Stimulated activated CD4-positive, alpha-beta T cell treated with anti-CD3 and anti-CD28 coated beads, Interleukin-1b, Interleukin-23, amount 100 ng/mL, for 1 hour (primary cell): ENCODE measurements at regions not wholly inside any gene's neighbourhood (a gene's known extent, or its start where the extent isn't known, plus 50 kb on each side); places are given as distances from the start of the nearest gene placed in this dataset.
"Not testable (repeated sequence)": the region's sequence is repeated elsewhere in the genome, so short reads cannot be mapped to it uniquely, and the experiment has no call there.

Source experiments
- DNase-seq, 2 donors: peaks; one replicate each; pipeline ENCODE4 v3.0.0-alpha.2; 2020; ENCODE audit warnings: low read depth in 2 of 2

DNA sequence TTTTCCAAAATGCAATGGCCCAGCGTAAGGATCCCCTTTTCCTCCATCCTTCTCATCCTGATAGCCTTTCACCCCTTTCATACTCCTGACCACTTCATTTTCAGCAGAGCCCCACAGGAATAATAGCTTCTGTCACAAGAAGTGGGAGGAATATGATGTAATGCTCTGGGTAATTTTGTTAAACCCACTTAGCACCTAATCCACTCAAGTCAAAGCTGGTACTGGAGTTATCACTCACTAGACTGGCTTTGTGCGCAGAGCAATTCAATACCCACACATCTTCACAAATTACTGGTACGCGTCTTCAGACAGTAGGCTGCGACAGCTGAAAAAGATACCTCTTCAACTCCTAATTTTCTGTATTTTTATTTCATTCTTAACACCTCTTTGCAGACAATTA, 2232.8 kb upstream of the WWC1 start:
- no peak for DNase-seq

DNA sequence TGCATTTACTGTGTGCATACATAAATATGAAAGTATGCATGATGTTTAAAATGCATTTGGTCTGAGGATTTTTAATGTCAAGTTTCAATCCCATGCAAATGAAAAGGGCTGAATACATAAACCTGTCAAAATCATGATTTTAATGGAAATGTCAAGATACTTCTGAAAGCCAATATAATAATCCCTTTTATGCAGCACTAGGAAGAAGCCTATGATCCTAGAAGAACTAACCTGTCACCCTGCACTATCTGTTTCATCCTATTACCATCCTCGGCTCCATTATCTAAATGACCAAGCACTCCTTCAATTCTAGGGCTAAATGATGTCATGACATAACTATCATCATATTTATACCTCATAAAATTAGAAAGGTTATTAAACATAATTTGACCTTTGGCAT, 2229.4 kb upstream of the WWC1 start:
- DNase-seq: no peak

DNA sequence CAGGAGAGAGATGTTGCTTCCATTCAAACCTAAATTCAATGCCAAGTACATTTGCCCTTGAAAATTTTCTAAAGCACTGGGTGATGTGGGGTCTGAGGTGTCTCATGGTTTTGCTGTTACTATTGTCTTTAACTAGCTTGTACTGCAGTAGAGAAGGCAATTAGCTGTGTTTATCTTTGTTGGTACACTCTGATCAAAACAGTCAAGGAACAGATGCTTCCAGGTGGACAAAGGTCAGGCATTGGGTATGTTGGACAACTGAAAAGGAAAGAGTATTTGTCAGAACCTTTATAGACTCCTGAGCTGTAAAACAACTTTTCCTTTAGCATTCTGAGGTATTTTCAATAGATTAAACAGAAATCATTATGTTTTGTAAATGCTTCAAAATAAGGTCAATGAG, 2228.7 kb upstream of the WWC1 start:
- DNase-seq: no peak

DNA sequence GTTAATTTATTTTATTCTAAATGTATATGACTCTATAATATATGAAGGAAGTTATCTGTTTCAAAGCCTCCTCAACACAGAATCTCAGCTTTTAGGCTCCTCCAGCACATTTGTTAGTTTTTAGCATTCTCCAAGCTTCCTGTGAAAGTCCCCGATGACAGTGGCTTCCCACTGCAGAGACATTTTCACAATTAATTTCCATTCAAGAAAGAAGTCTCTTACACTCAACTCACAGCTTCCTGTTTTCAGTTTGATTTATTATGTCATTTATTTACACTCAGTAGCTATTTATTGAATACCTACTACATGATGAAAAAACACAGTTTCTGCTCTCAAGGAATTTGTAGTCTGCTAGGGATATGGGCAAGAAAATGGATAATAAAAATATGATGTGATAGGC, 2228.2 kb upstream of the WWC1 start:
- DNase-seq: no peak

DNA sequence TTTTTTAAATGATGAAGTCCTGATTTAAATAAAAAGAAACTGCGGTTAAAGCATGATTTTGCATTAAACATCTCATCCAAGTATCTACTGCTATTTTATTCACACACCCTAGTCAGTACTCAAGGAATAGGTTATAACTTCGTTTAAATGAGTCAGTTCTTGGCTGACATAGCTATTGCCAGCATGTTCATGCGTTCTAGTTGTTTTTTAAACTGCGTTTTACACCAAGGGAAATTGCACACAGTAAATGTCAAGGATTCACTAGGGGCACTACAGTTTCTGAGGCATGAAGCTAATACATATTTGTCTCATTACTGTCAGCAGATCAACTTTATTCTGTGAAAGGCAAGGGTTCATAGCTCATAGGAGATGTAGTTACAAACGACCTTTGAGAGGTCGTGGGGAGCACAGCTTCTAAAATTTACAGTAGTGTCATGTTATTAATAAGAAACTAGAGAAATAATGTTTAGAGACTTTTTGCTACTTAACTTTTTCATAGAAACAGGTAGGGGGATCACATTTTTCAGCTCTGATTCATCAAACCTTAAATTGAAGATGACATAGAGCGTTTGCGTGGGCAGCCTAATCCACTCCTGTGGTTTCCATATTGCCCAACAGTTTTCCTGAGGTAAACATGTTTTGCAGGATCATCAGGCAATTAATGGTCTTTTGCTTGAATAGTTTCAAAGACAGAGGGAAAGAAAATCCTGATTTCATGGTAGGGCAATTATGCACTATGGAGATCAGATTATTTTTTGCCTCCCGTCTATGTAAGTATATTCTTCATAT, 2222.7 kb upstream of the WWC1 start:
- no peak for DNase-seq

DNA sequence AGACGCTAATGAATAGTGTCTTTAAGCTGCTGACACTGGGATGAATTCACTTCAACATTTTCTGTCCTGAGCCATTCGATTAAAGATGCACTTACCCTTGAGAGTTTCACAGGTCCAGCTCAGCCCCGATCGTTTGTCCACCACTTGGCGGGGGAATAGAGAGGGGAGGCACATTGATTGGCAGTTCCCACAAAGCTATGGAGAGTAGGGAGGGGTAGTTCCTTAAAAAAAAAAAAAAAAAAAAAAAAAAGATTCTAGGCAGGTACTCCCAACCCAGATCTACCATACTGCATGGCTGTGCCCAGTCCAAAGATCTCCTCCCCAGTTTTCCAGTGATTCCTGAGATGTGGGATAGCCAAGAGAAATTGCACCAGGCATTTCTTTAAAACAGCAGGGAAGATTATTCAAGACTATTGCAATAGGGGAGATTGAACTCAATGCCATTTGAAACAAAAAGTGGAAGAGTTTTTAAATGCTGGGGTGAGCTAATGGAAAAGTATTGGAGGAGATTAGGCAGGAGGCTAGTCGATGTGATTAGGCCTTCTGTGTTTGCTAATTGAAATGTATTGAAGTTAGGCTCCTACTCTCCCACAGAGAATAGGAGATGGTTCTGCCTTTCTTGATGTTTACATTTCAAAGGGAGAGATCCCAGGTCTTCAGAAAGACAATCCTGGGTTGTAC, 2217.4 kb upstream of the WWC1 start:
- DNase-seq: no peak

DNA sequence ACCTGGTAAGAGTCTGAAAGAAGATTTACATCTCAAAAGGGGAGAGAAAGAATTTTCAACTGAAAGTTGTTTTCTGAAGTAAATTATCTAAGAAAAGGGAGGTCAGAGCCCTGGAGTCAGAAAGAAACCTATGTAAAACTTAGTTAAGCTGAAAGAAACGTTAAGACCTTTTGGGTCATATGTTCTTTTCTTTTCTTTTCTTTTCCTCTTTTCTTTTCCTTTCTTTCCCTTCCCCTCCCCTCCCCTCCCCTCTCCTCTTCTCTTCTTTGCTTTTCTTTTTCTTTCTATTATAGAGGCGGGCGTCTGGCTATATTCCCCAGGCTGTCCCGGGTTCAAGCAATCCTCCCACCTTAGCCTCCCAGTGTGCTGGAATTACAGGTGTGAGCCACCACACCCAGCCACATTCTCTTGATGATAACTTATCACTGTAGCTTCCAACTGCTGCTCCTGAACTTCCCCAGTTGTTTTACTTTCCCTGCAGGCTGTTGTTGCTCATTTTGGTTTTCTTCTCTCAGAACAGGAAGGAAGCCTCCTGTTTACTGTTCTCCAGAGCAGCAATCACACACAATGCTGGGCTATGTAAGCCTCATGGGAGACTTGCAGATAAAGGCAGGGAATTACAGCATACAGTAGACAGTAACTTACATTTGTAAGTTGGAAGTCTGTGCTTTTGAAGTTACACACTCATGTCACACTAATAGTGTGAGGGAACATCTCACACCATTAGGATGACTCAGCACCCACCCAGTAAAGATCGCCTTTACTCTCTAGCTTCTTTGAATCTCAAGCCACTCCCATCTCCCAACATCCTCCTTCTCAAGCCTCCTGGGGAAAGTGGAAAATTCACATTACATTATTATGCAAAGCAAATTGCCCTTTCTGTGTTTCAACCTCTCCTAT, 2216.6 kb upstream of the WWC1 start:
- DNase-seq: no peak

DNA sequence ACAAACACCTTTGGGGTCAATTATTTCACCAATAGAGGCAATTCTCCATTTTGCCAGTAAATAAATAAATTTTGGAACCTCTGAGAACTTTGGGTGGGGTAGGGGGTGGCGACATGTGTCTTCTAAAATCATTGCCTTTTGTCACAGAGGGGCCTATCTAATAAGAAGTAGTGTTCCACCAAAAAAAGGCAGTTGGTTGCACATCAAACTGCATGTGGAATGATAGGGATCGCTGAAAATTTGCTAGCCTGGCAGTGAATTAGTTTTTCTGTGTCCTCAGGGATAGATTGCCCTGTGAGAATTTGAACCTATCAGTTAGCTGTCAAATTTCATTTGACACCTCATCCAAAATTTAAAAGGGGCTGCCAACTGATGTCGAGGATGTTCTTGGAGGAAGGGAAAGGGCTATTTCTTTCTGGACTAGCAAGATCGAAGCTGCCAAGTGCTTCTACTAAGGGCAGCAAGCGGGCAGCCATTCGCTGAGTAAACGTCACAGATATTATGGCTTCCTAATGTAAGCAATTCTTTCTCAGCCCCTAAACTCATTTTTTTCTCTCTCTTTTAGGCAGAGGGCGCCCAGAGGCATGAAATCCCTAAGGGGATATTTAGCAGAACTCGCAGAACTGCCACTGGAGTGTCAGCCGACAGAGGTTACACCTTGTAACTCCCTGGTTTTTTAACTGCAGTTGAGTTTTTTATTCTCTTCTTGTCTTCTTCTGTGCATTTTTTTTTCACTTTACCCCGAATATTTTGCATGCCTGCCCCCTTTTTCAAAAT, 2208.1 kb upstream of the WWC1 start:
- no peak for DNase-seq

DNA sequence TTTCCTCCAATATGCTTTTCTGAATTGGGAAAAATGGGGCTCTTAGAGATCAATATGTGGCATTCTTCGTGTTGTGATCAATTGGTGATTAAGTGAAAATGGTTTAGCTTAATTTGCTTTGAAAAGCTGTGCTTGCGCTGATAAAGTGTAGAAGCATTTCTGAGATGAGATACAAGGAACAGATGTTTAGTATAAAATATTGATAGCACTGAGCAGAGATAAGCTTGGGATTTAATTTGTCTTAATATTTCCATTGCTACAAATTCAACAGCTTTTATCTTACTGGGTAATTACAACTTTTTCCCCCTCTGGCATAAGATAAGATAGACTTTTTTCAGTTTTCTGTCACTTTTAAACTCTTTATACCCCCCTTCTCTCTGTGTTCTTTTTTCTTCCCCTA, 2204.9 kb upstream of the WWC1 start:
- no peak for DNase-seq

DNA sequence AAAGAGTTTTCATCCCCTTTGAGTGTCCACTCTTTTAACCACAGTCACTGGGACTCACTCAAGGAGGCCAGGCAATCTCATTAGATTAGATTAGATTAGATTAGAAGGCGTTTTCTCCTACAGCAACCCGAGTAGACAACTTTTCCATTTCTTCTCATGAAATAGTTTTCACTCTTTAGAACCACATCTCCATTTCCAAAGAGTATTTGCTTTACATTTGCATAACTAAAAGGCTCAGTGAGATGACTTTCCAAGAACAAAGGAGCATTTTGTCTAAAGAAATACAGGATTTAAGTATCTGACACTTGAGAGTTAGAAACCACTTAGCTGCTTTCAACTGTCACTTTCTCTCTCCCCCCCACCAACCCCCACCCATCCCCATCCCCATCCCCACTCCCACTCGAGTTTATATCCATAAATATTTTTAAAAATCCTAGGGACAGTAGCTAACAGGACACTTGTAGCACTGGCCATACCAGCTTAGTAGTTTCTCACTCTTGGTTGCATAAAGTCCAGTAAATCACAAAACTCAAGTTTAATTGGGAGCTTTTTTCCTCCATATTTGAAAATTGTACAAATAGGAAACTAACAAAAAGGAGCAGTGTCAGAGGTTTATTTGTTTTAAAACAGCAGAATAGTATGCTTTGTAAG, 2202.9 kb upstream of the WWC1 start:
- DNase-seq: no peak

DNA sequence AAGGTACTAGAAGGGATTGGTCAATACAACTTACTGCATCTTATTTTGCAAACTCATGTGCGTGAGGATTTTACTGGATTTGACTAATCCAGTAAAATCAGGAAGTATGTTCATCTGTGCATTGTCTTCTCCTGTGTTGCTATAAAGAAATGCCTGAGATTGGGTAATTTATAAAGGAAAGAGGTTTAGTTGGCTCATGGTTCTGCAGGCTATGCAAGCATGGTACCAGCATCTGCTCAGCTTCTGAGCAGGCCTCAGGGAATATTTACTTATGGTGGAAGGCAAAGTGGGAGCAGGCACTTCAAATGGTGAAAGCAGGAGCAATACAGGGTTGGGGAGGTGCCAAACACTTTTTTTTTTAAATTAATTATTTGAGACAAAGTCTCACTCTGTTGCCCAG, 2199.5 kb upstream of the WWC1 start:
- no peak for DNase-seq

DNA sequence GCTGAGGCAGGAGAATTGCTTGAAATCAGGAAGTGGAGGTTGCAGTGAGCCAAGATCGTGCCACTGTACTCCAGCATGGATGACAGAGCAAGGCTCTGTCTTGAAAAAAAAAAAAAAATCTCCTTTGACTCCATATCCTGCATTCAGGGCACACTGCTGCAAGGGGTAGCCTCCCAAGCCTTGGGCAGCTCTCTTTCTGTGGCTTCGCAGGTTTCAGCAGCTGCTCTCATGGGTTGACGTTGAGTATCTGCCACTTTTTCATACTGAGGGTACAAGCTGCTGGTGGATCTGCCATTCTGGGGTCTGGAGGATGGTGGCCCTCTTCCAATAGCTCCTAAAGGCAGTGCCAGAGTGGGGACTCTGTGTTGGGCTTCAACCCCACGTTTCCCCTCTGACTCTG, 2198.1 kb upstream of the WWC1 start:
- no peak for DNase-seq

DNA sequence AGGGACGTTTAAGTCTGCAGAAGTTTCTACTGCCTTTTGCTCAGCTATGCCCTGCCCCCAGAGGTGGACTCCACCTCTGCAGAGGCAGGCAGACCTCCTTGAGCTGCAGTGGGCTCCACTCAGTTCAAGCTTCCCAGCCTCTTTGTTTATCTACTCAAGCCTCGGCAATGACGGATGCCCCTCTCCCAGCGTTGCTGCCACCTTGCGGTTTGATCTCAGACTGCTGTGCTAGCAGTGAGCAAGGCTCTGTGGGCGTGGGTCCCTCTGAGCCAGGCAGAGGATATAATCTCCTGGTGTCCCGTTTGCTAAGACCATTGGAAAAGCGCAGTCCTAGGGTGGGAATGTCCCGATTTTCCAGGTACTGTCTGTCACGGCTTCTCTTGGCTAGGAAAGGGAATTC, 2188.5 kb upstream of the WWC1 start:
- no peak for DNase-seq

DNA sequence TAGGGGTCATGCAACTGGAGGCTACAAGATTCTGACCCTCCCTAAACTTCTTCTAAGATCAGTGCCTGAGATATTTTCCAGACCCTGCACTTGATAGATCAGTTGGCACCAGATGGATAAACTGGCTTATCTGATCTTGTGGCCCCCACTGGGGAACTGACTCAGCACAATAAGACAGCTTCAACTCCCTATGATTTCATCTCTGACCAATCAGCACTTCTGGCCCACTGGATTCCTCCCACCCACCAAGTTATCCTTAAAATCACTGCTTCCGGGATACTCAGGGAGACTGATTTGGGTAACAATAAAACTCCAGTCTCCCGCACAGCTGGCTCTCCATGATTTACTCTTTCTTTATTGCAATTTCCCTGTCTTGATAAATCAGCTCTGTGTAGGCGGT, 2180.4 kb upstream of the WWC1 start:
- DNase-seq: no peak

DNA sequence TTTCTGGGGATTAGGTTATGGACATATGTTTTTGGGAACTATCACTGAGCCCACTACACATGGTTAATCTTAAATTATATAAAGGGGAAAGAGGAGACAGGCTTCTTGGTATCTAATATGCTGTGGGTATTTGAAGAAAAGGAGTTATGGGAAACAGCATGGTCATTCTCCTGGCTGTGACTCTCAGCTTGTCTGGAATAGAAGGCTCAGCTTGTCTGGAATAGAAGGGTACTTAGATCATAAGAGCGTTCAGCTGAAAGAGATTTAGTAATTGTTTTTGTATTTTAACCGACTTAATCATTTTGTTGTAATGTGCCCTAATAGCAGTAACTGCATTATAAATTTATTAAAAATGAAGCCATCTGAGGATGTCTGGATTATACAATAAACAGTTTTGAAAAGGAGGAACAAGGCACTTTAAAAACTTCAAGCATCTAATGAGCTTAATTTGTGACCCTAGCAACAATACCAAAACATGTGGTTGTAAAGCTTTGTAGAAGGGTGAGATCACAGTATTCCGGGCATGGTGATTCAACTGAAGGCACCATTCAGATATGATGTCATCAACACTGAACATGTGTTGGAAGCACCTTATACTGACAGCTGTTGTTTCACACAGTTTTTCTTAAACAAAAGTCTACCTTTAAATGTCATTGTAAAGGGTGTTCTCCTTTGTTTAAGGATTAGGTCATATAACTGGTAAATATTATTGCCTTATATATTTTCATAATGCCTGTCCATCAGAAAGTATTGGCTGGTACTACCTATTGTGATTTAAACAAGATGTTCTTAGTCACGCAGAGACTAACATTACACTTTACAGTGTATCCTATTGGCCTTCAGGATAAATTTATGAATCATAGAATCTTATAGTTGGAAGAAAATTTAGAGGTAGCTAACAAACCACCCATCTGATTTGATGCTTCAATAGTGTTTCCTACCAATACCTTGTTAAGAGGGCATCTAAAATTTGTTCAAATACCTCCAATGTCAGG, 2174.1 kb upstream of the WWC1 start:
- no peak for DNase-seq

DNA sequence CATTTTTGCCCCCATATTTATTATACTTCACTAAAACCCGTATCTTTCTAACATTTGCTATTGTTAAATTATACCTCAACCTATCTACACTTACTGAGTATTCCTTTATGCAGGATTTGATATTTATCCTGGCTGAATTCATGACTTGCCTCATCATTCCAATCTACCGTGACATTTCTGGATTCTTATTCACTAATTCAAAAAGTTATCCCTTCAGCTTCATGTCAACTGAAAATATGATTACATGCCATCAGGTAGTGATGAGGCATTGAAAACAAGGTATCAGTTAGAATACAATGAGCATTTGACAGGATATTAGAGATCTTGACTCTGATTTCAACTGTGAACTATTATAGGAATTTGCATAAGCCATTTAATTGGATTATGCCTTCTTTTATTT, 2171.9 kb upstream of the WWC1 start:
- DNase-seq: no peak

DNA sequence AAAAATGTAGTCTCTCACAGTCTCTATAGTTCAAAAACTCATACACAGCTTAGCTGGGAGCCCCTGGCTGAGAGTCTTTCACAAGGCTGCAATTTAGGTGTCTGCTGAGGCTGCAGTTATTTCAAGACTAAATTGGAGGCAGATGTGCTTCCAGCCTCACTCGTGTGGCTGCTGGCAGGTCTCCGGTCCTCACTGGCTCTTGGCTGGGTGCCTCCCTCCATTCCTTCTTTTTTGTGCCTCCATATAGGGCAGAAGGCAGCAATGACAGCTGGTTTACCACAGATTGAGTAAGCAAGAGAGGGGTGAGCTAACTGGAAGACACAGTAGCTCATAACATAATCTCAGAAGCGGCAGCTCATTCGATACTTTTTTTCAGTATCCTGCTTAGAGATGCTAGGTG, 2167.7 kb upstream of the WWC1 start:
- no peak for DNase-seq

DNA sequence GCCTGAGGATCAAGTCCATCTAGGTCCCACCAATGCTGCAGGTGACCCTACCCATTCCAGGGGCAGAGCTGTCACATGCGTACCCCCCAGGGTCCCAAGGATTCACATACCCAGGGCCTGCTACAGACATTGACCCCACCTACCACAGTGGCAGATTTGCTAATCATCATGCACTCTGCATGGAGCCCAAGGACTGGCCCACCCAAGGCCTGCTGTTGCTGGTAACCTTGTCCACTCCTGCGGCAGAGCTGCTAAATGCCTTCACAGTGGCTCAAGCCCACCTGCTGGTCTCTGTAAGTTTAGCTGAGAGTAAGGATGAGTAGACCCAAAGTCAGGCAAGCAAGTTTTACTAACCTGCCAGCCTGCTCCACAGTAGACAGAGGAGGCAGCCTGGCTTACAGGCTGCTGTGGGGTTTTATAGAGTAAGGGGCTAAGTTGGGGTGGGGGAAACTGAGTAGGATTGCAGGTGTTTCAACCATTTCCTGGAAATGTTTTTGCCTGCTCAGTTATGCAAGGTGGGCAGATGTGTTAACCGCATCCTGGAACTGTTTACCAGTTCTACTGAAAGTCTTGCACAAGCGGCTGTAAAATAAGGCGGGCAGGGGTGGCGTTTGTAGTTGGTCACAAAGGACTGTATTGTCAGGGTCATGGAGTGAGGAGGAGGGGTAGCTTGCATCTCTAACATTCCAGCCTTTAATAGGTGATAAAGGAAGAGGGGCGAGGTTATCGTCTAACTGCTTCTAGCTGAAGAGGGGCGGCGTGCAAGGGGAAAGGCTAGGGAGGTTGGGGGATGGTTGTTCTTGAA, 2163.5 kb upstream of the WWC1 start:
- DNase-seq: no peak

DNA sequence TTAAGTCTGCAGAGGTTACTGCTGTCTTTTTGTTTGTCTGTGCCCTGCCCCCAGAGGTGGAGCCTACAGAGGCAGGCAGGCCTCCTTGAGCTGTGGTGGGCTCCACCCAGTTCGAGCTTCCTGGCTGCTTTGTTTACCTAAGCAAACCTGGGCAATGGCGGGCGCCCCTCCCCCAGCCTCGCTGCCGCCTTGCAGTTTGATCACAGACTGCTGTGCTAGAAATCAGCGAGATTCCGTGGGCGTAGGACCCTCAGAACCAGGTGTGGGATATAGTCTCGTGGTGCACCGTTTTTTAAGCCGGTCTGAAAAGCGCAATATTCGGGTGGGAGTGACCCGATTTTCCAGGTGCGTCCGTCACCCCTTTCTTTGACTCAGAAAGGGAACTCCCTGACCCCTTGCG, 2146.3 kb upstream of the WWC1 start:
- not testable (repeated sequence) for DNase-seq
